GM18861 (cell line): ENCODE measurements at regions not wholly inside any gene's neighbourhood (a gene's known extent, or its start where the extent isn't known, plus 50 kb on each side); places are given as distances from the start of the nearest gene placed in this dataset.
A peak's percentile ranks its signal among the peaks of the same experiment; 100 is the strongest.
"Not testable (repeated sequence)": the region's sequence is repeated elsewhere in the genome, so short reads cannot be mapped to it uniquely, and the experiment has no call there.

Experiments used
- ATAC-seq: cut with Tn5 transposase; IDR thresholded peaks from one replicate; pipeline ENCODE4 v1.9.1; 2021; ENCODE audit not compliant: unreplicated experiment

- no peak for ATAC-seq
Measured at GRCh38 chr7:26958834-26959233, 94.4 kb upstream of the SKAP2 start.

DNA sequence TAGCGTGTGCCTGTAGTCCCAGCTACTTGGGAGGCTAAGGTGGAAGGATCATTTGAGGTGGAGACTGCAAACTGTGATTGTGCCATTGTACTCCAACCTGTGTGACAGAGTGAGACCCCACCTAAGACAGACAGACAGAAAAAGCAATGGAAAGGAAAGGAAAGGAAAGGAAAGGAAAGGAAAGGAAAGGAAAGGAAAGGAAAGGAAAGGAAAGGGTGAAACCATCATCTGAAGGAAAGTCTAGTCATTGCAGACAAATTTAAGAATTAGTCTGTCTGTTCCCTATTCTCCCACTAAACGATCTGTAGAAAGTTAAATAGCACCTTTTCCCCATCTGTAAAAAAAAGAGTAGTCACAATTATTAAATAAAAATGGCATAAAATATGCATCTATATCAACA lies 91.1 kb upstream of the SKAP2 start:
- no peak for ATAC-seq

DNA sequence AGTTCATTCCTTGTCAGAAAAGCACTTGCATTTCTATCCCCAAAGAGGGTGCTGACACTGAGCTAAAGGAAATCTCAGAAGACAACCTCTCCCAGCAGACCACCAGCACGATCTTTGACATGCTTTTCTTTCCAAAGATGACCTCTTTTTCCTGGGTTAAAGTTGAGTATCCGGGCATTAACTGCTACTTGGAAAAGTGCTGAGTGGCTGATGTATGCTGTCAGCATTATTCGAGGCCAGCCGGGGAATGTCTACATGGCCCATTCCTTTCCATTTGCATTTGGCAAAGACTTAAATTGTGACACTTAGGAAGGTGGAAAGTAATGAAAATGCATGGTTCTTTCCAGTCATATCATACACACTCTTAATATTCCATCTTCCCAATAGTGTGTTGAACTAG lies 90.6 kb upstream of the SKAP2 start:
- ATAC-seq = no peak

DNA sequence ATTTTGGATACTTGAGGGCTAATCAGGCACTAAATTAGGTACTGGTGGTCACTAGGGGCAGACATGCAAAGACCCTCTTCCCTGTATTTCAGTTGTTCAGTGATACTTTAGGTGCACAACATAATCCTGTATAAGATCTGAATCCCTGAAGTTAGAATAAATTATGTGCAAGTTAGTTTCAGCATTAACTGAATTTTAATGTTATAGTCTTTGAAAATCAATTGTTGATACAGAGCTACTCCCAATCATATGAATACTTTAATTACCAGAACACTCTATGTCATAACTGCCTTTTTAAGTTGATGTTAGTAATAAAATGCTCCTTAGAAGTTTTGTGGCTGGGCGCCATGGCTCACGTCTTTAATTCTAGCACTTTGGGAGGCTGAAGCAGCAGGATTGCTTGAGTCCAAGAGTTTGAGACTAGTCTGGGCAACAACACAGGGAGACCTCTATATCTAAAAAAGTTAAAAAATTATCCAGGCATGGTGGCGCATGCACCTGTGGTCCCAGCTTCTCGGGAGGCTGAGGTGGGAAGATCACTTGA lies 87.1 kb upstream of the SKAP2 start:
- ATAC-seq = no peak

- ATAC-seq = no peak
Measured at GRCh38 chr7:26950889-26951288, 86.5 kb upstream of the SKAP2 start.

DNA sequence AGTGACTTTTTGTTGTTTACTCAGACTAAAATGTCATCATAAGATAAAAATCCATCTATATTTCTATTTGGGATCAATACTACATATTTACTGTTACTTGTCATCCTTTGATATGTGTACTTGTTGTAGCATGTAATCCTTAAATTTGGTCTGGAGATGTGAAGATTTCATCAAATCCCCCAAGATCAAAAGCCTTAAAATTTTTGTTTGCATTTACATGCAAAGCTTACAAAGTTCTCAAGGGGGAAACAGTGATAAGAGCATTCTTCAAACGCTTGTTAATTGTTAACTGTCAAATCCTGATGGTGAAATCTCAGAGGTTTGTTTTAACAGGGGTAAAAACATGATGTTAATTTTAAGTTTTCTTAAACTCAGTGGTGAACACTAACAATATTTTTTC lies 84.9 kb upstream of the SKAP2 start:
- ATAC-seq = no peak

DNA sequence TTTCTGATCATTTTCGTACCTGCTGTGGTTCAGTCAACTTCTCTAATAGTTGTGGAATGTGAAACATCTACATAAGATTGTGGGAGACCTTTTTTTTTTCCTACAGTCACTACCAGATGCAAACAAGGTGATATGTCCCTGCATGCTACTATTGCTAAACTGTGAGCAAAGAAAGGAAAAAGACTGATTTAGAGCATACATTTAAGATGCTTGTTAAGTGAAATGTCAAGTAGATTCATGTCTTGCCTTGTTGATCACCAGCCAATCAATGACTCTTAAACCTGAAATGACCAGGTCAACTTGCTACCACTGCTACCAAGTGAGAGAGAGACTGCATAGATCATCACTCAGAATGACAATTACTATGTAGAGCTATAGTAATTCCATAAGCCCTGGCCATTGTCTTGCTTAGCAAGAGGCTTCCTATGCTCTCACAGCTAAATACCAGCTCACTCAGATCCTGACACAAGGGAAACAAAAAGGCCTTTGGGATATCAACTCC lies 84.3 kb upstream of the SKAP2 start:
- ATAC-seq = no peak

GRCh38 chr7:26944501-26945358 lies 80.3 kb upstream of the SKAP2 start:
- no peak for ATAC-seq

DNA sequence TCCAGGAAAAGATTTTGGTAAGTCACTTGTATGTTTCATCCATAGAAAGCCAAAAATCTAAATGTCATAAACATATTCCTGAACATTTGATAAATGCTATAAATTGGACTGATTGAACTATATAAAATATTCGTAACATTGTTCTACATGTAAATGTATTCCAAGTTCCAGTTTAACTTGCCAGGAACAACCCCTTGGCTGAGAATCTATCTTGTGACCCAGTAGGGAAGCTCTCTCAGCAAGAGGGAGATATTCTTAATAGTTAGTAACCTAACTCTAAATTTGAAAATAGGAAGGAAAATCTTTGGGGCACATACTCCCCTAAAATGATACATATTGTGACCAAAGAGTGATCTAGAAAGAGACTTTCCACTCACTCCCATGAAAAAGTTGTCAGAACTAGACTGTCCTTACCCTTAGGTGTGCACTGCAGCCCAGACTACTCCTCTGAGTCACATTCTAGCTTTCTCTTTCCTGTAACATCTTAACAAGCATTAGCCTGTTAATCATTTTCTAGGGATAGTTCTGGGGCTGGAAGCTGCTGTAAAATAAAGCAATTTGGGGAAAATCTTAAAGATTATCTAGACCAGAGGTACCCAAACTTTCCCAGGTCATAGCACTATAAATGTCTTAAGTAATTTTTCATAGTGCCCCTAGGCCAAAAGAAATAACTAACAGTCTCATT lies 73.7 kb upstream of the SKAP2 start:
- peak; percentile 59 for ATAC-seq

GRCh38 chr7:26937306-26937705 lies 72.9 kb upstream of the SKAP2 start:
- ATAC-seq = no peak

DNA sequence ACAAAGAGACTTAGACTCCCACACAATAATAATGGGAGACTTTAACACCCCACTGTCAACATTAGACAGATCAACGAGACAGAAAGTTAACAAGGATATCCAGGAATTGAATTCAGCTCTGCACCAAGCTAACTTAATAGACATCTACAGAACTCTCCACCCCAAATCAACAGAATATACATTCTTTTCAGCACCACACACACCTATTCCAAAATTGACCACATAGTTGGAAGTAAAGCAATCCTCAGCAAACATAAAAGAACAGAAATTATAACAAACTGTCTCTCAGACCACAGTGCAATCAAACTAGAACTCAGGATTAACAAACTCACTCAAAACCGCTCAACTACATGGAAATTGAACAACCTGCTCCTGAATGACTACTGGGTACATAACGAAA lies 68.2 kb upstream of the SKAP2 start:
- not testable (repeated sequence) for ATAC-seq

DNA sequence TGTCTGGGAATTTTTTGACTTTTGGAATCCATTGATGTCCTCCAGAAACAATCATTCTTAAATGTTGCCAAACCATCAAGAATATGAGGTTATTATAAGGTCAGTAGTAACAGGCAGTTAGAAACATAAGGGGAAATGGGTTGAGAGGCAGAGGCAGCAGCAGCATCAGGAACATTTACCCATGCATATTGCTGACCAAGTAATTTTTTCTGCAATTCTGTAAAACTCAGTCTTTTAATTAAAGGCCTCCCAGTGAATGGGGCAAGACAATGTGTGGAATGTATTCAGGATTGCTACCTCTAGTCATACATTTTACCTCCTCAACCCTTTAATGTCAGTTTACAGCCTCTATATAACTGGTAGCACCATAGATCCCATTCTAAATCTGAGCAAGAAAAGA lies 66.5 kb upstream of the SKAP2 start:
- no peak for ATAC-seq

DNA sequence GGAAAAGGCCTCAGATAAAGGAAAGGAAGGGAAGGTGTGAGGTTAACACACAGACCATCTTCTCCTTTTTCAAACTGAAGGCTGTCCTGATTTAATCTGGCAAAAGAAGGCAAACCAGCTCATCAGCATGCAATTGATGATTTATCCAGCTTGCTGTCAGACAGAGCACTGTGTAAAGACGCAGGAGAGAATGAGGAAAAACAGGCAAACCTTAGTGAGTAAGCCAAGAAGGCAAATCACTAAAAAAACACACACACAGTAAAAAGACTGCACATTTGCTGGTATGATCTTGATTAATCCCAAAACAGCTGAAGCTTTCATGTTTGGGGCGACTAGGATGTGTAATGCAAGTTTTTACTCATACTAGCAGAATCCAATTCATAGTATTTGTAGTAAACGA lies 65.8 kb upstream of the SKAP2 start:
- ATAC-seq = no peak

GRCh38 chr7:26928703-26929347 lies 64.4 kb upstream of the SKAP2 start:
- no peak for ATAC-seq

- no peak for ATAC-seq
Measured at GRCh38 chr7:26925768-26926167, 61.4 kb upstream of the SKAP2 start.

DNA sequence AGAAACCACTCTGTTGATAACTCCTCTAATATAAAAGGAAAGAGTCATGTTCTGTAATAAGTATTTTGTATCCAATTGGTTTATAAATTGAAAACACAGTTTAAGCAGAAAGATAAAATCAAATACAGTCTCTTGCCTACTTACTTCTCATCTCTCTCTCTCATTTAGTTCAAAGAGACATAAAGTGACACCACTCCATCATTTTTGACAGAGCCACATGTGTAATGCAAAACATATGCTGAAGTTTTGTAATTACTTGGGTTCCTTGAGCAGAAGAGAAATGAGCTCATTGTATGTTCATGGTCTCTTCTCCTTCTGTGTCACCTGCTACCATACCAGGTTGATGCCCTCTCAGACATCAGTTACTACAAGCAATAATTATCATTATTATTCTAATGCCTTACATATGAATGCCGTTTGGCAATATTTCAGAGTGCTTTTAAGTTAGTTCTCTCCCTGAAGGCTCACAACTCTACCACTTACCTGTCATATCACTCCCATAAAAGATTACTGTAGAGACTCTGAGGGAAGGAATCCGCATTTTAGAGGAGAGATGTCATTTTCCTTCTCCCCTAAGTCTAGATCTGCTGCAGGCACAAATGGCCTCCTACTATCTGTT lies 59.9 kb upstream of the SKAP2 start:
- no peak for ATAC-seq

GRCh38 chr7:26919906-26920493 lies 55.6 kb upstream of the SKAP2 start:
- ATAC-seq = no peak

- no peak for ATAC-seq
Measured at GRCh38 chr7:26918241-26918640, 53.9 kb upstream of the SKAP2 start.

- ATAC-seq = no peak
Measured at GRCh38 chr7:26916779-26917320, 52.5 kb upstream of the SKAP2 start.

- no peak for ATAC-seq
Measured at GRCh38 chr7:26916336-26916735, 51.9 kb upstream of the SKAP2 start.
